HTR-8/SVneo (cell line): ENCODE measurements at regions not wholly inside any gene's neighbourhood (a gene's known extent, or its start where the extent isn't known, plus 50 kb on each side); places are given as distances from the start of the nearest gene placed in this dataset.

Source experiments
- DNase-seq: peaks from one replicate; pipeline ENCODE4 v3.0.0; 2011; ENCODE audit warnings: low spot score, mixed read lengths; ENCODE audit not compliant: insufficient read length
- FAIRE-seq: peaks from 2 replicates; lab custom pipeline; 2011; peaks lifted over from hg19 to GRCh38; lab: Jason Lieb, UNC

DNA sequence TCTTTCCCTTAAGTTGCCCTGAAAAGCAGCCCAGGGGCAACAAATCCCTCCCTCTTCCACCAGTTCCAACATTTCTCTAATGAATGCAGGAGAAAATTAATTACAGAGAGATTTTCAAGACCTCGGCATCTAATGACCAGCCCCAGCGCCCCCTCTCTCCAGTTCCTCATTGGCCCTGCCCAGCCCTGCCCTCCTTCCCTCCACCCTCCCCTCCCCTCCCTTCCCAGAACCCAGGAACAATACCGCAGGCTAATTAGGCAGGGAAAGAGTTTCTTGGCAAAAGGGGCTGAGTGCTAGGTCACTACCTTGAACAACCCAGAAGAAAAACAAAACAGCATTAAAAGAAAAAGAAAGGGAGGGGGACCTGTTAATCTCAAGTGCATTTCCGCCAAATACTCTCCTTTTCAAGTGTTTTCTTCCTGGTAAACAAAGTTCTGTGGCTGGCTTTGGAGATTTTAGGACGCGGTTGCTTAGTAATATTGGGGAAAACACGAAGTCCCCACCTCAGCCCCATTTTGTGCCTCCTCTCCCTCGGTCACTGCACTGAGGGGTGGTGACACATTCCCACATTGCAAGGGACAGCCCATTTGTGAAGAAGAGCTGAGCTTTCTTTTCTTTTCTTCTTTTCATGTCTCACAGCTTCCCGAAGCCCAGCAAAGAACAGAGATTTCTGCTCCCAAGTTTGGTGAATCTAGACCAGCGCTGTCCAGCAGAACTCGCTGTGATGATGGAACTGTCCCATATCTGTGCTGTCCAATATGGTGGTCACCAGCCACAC lies 215.4 kb downstream of the SOX9 start:
- FAIRE-seq: no peak
- DNase-seq: no peak

DNA sequence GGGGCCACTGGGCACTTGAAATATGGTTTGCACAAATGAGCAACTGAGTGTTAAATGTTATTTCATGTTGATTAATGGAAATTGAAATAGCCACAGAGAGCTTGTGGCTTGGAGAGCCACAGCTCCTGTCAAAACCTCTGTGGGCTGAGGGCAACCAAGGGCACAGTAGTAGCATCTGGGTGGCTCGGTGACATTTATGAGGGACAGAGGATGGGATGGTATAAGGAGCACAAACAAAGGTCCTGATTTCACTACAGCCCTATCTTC lies 215.9 kb downstream of the SOX9 start:
- no peak for DNase-seq
- no peak for FAIRE-seq

GRCh38 chr17:72338304-72338703 lies 217.5 kb downstream of the SOX9 start:
- FAIRE-seq (peak; percentile 13), DNase-seq (no peak)

- DNase-seq (peak; percentile 91), FAIRE-seq (peak; percentile 83)
Observed at GRCh38 chr17:72338847-72339790, 218.3 kb downstream of the SOX9 start.

- no peak for FAIRE-seq
Observed at GRCh38 chr17:72340836-72341235, 220.0 kb downstream of the SOX9 start.

GRCh38 chr17:72342061-72342460 lies 221.2 kb downstream of the SOX9 start:
- FAIRE-seq: no peak
- no peak for DNase-seq

More at GRCh38 chr17:72340836-72341235, 220.0 kb downstream of the SOX9 start:
- no peak for DNase-seq

GRCh38 chr17:72342627-72343527 lies 222.1 kb downstream of the SOX9 start:
- FAIRE-seq: no peak
- DNase-seq: no peak

DNA sequence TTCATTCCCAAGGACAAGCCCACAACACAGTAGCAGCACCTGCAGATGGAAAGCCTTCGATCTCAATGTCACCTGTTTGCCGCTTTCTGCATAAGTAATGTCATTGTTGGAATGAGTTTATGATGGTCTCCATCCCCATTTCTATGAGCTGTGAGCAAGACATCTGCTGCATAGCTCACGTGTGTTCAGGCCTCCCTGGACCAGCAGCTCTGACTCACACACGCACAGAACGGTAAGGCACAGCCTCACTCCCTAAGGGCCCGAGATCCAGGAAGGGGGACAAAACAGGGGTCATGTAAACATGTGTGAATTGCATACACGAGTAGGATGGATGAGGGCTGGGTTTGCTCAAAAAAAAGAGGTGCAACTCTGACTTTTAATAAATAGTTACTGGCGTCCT lies 223.1 kb downstream of the SOX9 start:
- DNase-seq (no peak), FAIRE-seq (no peak)

DNA sequence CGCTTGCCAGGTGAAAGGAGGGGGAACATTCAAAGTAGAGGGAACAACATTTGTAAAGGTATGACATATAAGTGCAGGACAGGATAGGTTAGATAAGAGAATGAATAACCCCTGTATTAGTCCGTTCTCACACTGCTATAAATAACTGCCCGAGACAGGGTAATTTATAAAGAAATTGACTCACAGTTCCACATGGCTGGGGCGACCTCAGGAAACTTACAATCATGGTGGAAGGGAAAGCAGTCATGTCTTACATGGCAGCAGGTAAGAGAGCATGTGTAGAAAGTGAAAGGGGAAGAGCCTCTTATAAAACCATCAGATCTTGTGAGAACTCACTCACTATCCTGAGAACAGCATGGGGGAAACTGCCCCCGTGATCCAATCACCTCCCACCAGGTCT lies 223.8 kb downstream of the SOX9 start:
- DNase-seq (no peak), FAIRE-seq (no peak)

- no peak for DNase-seq
- peak; percentile 13 for FAIRE-seq
Observed at GRCh38 chr17:72345088-72345487, 224.3 kb downstream of the SOX9 start.

DNA sequence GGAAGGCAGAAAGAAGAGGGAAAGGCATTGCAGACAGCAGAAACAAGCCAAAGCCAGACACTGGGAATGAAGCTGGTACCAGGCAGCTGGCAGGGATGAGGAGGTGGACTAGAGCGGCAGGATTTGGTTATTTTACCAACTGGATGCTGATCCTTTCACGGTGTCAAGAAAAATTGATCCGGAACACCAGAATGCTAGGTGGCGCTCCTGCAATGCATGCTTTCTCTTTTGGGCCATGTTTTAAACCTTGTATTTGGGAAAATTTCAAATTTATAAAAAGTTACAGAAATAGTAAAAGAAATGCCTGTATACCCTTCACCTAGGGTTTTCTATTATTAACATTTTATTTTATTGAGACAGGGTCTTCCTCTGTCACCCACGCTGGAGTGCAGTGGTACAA lies 224.7 kb downstream of the SOX9 start:
- DNase-seq (no peak), FAIRE-seq (no peak)

GRCh38 chr17:72346306-72346705 lies 225.5 kb downstream of the SOX9 start:
- FAIRE-seq (no peak), DNase-seq (no peak)

DNA sequence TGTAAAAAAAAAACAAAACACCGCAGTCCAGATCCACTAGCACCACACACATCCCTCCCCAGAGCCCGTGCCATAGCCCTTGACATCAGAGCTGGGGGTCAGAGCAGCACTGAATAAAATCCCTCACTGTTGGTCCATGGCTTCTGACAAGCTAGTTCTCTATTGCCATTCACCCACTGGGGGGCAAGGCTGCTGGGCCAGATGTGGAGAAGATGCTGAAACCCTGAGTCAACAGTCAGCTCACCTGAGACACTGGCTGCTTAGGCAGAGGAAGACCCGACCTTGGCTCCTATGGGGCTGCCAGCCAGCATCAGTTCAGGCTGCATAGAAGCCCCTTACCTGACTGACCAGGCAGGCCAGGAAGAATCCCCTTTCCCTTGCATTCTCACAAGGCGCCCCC lies 228.2 kb downstream of the SOX9 start:
- FAIRE-seq: no peak
- no peak for DNase-seq

DNA sequence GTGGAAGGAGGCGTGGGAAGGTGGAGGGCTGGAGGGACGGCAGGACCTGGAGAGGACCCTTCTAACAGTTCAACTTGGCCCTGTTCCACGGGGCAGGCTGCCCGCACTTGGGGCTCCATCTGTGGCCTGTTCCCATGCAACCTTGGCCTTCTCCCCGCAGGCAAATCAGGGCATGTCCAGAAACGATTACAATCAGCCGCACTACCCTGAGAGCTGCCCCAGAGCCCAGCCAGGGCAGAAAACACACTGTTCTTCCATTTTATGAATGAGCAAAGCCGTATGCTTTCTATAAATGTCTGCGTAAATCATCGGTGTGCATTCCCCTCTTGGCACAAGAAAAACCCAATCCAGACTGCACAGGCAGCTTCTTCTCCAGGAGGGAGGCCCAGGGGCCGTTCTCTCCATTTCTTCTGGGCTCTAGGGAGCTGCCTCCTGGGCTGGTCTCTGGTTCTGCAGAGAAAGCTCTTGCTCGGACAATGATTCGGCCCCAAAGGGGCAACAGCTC lies 228.7 kb downstream of the SOX9 start:
- FAIRE-seq: no peak
- DNase-seq: no peak

DNA sequence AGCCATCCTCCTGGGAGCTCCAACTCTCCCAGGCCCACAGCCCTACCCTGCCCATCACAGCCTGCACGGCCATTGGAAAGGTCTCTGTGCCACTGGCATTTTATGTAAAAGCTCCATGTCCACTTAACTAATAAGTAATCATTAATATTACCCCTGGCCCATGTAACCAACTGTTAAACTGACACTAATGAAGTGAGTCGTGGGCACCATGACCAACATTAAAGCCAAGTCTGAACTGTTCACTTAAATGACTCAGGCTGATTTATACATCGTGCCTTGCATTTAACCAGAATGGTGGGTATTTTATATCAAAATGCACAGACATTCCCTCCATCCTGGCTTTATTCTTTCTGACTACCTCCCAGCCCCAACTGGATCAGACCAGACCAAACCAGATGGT lies 229.3 kb downstream of the SOX9 start:
- DNase-seq: no peak

DNA sequence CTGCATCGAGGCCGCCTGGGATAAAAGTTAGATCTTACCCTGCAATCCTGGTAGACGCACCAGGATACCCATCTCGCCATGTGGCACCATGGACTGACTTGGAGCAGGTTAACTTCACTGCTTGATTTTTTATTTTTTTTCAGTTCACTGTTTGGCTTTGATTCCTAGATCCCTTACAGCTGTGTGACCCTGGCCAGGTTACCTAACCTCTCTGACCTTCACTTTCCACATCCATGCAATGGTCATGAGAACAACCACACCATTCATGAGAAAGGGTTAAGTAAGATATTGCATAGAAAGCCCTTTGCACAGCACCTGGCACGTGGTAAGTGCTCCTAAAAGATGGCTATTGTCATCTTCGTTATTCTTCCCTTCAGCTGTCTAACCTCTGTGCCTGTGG lies 230.5 kb downstream of the SOX9 start:
- FAIRE-seq: peak; percentile 59
- no peak for DNase-seq

More for the DNA sequence above, 229.3 kb downstream of the SOX9 start:
- no peak for FAIRE-seq

GRCh38 chr17:72351884-72352346 lies 231.1 kb downstream of the SOX9 start:
- FAIRE-seq: no peak
- DNase-seq: no peak

DNA sequence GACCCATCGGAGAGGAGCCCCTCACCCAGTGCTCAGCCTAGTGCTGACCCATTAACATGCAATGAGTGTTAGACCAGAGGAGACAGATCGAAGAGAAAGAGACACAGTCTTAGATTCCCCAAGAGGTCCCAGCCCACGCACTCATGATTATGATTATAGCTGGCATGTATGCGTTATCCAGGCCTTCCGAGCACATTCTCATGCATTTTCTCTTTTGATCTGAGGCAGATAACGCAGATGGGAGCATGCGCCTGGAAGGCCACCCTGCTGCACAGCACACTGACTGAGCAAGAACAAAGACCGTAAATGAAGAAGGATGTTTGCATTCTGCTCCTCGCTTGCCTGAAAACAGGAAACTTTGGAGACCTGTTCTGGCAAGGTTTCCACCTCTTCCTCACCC lies 232.7 kb downstream of the SOX9 start:
- FAIRE-seq: no peak
- no peak for DNase-seq

GRCh38 chr17:72354071-72354470 lies 233.3 kb downstream of the SOX9 start:
- DNase-seq (no peak), FAIRE-seq (no peak)

DNA sequence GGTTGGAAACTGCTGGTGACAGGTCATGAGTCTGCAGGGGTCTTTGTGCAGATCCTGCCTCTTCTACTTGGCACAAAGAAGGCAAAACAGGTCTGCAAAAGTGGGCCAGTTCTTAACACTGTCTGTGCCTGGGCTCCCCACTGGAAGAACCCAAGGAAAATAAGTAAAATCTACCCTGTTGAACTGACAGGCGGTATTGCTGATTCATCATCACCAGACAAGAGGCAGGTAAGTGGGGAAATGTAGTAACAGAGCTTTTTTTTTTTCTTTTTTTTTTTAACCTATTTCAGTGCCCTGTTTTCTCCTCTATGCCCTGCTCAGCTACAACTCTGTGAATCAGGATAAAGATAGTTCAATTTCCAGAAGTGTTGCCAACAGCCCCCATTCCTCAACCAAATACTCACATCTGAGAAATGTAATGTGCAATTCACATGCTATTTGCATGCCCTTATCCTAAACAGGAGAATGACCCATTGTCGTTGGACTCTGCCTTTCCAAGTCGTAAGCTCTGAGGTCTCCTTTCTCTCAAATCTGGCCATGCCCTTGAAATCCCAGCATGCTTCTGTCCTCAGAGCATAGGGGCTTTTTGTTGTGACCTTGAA lies 237.0 kb downstream of the SOX9 start:
- DNase-seq: no peak
- FAIRE-seq: no peak
